Fibroblast of lung (primary cell): ENCODE measurements at regions not wholly inside any gene's neighbourhood (a gene's known extent, or its start where the extent isn't known, plus 50 kb on each side); places are given as distances from the start of the nearest gene placed in this dataset.
A peak's percentile ranks its signal among the peaks of the same experiment; 100 is the strongest.

Source experiments
- DNase-seq, 2 donors: peaks; one replicate each; pipeline versions ENCODE4 v3.0.0 to v3.0.0-alpha.2; 2010; ENCODE audit warnings: low read depth in 2 of 2
- H2AFZ ChIP-seq: 2 replicates; pipeline ENCODE4 v1.5.1; 2012; ENCODE audit warnings: low read length, control low read depth, inconsistent platforms
- H3K27ac ChIP-seq: 2 replicates; pipeline ENCODE4 v1.5.1; 2011; ENCODE audit warnings: low read length, control low read depth; ENCODE audit not compliant: insufficient read depth
- H3K27me3 ChIP-seq: 2 replicates; pipeline ENCODE4 v1.5.1; 2011; ENCODE audit warnings: mild to moderate bottlenecking, low read length; ENCODE audit not compliant: control insufficient read depth, insufficient read depth
- H3K36me3 ChIP-seq: 2 replicates; pipeline ENCODE4 v1.5.1; 2011; ENCODE audit warnings: low read length; ENCODE audit not compliant: control insufficient read depth, insufficient read depth
- H3K4me1 ChIP-seq: 2 replicates; pipeline ENCODE4 v1.5.1; 2011; ENCODE audit warnings: low read length; ENCODE audit not compliant: control insufficient read depth, insufficient read depth; ENCODE audit errors: extremely low read depth
- H3K4me2 ChIP-seq: 2 replicates; pipeline ENCODE4 v1.5.1; 2011; ENCODE audit warnings: low read length, control low read depth; ENCODE audit not compliant: insufficient read depth; ENCODE audit errors: extremely low read depth
- H3K4me3 ChIP-seq, 4 experiments: fragments of 200-600 bp in 1 of 4; sonication (generic) in 1 of 4; replicated peaks in 1 of 4; 2 replicates each; pipeline ENCODE4 v1.5.1; 2011 to 2016; ENCODE audit warnings: low read length in 4 of 4, low read depth in 3 of 4, mild to moderate bottlenecking in 3 of 4, control low read depth in 2 of 4, inconsistent platforms in 1 of 4, mixed read lengths in 1 of 4; ENCODE audit not compliant: insufficient read depth in 1 of 4; ENCODE audit errors: control extremely low read depth in 1 of 4
- H3K79me2 ChIP-seq: 2 replicates; pipeline ENCODE4 v1.5.1; 2012; ENCODE audit warnings: mild to moderate bottlenecking, low read length, inconsistent platforms; ENCODE audit not compliant: control insufficient read depth, insufficient read depth
- H3K9ac ChIP-seq: 2 replicates; pipeline ENCODE4 v1.5.1; 2011; ENCODE audit warnings: mild to moderate bottlenecking, low read length, control low read depth; ENCODE audit not compliant: insufficient read depth
- H3K9me3 ChIP-seq: 2 replicates; pipeline ENCODE4 v1.5.1; 2012; ENCODE audit warnings: low read depth, low read length; ENCODE audit not compliant: control insufficient read depth, insufficient read depth
- H4K20me1 ChIP-seq: 2 replicates; pipeline ENCODE4 v1.5.1; 2011; ENCODE audit warnings: low read length; ENCODE audit not compliant: control insufficient read depth, insufficient read depth; ENCODE audit errors: extremely low read depth
- EZH2 ChIP-seq: IDR thresholded peaks from 2 replicates; pipeline ENCODE4 v1.5.1; 2012; ENCODE audit warnings: low read length, control low read depth, mild to moderate bottlenecking; ENCODE audit errors: missing control alignments
- TF ChIP-seq, protein P1 (sequence below), 2 donors: IDR thresholded peaks in 1 of 2; conservative IDR thresholded peaks in 1 of 2; 1 replicate in 1 of 2; 2 replicates in 1 of 2; pipeline ENCODE4 v1.5.1; 2011 to 2012; ENCODE audit warnings: low read length in 2 of 2, control low read depth in 1 of 2, inconsistent platforms in 1 of 2, low read depth in 1 of 2, mild to moderate bottlenecking in 1 of 2

DNA sequence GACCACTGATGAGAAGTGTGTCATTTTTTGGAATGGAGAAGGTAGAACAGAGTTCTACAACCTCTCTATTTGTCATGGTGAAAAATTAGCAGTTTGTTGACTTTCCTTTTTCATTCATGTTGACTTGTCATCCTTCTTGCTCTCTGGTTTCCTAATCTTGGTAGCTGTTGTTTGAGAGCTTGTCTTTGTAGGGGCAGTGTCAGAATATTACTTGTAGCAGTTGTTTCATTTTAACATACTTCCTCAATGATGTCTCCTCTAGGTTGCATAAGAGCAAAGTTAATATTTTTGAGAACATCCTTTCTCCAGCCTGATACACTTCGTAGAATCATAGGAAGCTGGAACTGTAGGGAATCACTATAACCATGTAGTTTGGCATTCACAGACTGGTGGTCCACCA lies 368.2 kb upstream of the FANCL start:
- H3K36me3 ChIP-seq: no peaks in the 10 kb centered on the region
- H4K20me1 ChIP-seq: no peaks in the 10 kb centered on the region
- H3K4me2 ChIP-seq: no peak overlapping the region
- no peak overlapping the region for H3K4me3 ChIP-seq
- H3K9me3 ChIP-seq: no peaks in the 10 kb centered on the region
- H3K79me2 ChIP-seq: no peaks in the 10 kb centered on the region
- H3K4me1 ChIP-seq: no peaks in the 10 kb centered on the region
- no peak overlapping the region for H2AFZ ChIP-seq
- no peak overlapping the region for H3K9ac ChIP-seq
- TF ChIP-seq, protein P1, sequence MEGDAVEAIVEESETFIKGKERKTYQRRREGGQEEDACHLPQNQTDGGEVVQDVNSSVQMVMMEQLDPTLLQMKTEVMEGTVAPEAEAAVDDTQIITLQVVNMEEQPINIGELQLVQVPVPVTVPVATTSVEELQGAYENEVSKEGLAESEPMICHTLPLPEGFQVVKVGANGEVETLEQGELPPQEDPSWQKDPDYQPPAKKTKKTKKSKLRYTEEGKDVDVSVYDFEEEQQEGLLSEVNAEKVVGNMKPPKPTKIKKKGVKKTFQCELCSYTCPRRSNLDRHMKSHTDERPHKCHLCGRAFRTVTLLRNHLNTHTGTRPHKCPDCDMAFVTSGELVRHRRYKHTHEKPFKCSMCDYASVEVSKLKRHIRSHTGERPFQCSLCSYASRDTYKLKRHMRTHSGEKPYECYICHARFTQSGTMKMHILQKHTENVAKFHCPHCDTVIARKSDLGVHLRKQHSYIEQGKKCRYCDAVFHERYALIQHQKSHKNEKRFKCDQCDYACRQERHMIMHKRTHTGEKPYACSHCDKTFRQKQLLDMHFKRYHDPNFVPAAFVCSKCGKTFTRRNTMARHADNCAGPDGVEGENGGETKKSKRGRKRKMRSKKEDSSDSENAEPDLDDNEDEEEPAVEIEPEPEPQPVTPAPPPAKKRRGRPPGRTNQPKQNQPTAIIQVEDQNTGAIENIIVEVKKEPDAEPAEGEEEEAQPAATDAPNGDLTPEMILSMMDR (conservative IDR thresholded peaks at IDR 0.05 in 1 of 2, IDR thresholded peaks at IDR 0.05 in 1 of 2; ENCODE audit: low read depth in 1 of 2, low read length in 2 of 2): no peak
- no peak for TF ChIP-seq EZH2
- H3K27me3 ChIP-seq: no peaks in the 10 kb centered on the region
- H3K27ac ChIP-seq: no peak overlapping the region
- DNase-seq: peak in 1 of 2 donors; percentile 49

DNA sequence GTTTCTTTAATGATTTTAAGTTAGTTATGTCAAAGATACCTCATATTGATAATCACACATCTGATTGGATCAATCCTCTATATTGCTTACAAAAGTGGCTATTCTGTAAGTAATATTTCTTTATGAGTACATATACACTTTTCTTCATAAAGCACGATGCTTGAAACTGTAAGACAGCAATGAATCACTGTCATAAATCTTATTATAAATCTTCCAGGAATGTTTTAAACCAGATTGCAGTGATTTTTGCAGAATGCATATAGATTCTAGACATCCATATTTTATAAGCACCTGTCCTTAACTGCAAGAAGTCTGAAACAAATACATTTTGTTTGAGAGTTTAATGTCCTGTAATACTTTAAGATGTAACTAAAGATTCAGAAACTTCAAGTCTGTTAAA lies 367.0 kb upstream of the FANCL start:
- Histone ChIP-seq H3K4me1 (no peaks in the 10 kb centered on the region), H3K4me2 (no peak overlapping the region), H4K20me1 (no peaks in the 10 kb centered on the region), H3K9me3 (no peaks in the 10 kb centered on the region), H3K27ac (no peak overlapping the region), H3K27me3 (no peaks in the 10 kb centered on the region), H3K9ac (no peak overlapping the region), H2AFZ (no peak overlapping the region), H3K79me2 (no peaks in the 10 kb centered on the region), H3K4me3 (no peak overlapping the region), H3K36me3 (no peaks in the 10 kb centered on the region)
- DNase-seq: no peak
- no peak for TF ChIP-seq EZH2
- TF ChIP-seq, protein P1 (conservative IDR thresholded peaks at IDR 0.05 in 1 of 2, IDR thresholded peaks at IDR 0.05 in 1 of 2; ENCODE audit: low read depth in 1 of 2, low read length in 2 of 2): no peak

DNA sequence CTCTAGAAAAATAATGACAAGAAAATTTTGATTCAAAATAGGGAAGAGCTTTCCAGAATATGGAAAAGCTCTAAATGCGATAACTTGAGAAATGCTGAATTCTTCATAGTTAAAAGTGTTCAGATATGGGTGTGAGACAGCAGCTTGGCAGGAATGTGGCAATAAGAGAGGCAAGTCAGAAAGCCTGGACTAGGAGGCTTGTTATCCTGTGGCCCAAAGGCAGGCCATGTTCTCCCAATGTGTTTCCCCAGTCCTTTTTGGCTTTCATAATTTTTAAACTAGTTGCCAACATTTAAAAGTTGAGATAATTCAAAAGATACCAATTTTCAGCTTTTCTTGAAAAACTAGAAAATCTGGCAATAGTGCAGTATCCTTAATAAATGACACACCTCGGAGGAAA lies 366.3 kb upstream of the FANCL start:
- Histone ChIP-seq H2AFZ (no peak overlapping the region), H4K20me1 (no peaks in the 10 kb centered on the region), H3K27ac (no peak overlapping the region), H3K36me3 (no peaks in the 10 kb centered on the region), H3K9me3 (no peaks in the 10 kb centered on the region), H3K4me2 (no peak overlapping the region), H3K4me3 (no peak overlapping the region), H3K79me2 (no peaks in the 10 kb centered on the region), H3K9ac (no peak overlapping the region), H3K27me3 (no peaks in the 10 kb centered on the region), H3K4me1 (no peaks in the 10 kb centered on the region)
- DNase-seq: no peak
- no peak for TF ChIP-seq EZH2
- TF ChIP-seq, protein P1 (conservative IDR thresholded peaks at IDR 0.05 in 1 of 2, IDR thresholded peaks at IDR 0.05 in 1 of 2; ENCODE audit: low read depth in 1 of 2, low read length in 2 of 2): no peak
